RPMI7951 (cell line): ENCODE measurements at regions not wholly inside any gene's neighbourhood (a gene's known extent, or its start where the extent isn't known, plus 50 kb on each side); places are given as distances from the start of the nearest gene placed in this dataset.
"Not testable (repeated sequence)": the region's sequence is repeated elsewhere in the genome, so short reads cannot be mapped to it uniquely, and the experiment has no call there.

Experiments used
- DNase-seq: peaks from one replicate; pipeline ENCODE4 v3.0.0-alpha.2; 2012; ENCODE audit warnings: low read depth

DNA sequence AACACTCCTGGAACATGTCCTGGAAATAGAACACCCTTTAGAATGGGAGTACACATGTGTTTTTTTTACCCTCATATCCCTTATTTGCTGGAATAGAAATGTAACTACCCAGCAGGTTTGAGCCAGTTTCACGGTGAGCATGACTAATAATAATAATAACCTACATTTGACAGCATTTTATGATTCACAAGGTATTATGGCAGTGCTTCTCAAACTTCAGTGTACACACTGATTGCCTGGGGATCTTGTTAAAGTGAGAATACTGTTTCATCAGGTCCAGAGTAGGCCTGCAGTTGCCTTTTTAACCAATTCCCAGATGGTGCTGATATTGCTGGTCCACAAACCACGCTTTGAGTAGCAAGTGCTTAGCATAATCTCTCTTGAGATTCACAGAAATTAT lies 63.9 kb downstream of the NFKBIZ start:
- no peak for DNase-seq

DNA sequence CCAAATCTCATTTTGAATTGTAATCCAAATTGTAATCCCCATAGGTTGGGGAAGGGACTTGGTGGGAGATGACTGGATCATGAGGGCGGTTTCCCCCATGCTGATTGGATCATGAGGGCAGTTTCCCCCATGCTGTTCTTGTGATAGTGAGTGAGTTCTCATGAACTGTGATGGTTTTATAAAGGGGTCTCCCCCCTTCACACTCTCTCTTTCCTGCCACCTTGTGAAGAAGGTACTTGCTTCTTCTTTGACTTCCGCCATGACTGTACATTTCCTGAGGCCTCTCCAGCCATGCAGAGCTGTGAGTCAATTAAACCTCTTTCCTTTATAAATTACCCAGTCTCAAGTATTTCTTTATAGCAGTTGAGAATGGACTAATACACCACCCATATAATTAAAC lies 68.4 kb downstream of the NFKBIZ start:
- DNase-seq, result not testable (repeated sequence)

DNA sequence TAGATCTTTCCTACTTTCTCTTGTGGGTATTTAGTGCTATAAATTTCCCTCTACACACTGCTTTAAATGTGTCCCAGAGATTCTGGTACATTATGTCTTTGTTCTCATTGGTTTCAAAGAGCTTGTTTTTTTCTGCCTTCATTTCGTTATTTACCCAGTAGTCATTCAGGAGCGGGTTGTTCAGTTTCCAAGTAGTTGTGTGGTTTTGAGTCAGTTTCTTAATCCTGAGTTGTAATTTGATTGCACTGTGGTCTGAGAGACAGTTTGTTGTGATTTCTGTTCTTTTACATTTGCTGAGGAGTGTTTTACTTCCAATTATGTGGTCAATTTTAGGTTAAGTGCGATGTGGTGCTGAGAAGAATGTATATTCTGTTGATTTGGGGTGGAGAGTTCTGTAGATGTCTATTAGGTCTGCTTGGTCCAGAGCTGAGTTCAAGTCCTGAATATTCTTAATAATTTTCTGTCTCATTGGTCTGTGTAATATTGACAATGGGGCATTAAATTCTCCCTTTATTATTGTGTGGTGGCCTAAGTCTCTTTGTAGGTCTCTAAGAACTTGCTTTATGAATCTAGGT lies 72.9 kb downstream of the NFKBIZ start:
- not testable (repeated sequence) for DNase-seq

DNA sequence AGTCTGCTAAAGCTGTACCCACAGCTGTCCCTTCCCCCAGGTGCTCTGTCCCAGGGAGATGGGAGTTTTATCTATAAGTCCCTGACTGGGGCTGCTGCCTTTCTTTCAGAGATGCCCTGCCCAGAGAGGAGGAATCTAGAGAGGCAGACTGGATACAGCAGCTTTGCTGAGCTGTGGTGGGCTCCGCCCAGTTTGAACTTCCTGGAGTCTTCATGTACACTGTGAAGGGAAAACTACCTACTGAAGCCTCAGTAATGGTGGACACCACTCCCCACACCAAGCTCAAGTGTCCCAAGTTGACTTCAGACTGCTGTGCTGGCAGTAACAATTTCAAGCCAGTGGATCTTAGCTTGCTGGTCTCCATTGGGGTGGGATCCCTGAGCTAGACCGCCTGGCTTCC lies 75.3 kb downstream of the NFKBIZ start:
- not testable (repeated sequence) for DNase-seq

DNA sequence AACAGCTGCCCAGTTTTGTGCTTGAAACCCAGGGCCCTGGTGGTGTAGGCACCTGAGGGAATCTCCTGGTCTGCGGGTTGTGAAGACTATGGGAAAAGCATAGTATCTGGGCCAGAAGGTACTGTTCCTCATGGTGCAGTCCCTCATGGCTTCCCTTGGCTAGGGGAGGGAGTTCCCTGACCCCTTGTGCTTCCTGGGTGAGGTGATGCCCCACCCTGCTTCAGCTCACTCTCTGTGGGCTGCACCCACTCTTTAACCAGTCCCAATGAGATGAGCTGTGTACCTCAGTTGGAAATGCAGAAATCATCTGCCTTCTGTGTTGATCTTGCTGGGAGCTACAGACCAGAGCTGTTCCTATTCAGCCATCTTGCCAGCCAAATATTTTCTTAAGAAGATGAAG lies 75.8 kb downstream of the NFKBIZ start:
- not testable (repeated sequence) for DNase-seq

DNA sequence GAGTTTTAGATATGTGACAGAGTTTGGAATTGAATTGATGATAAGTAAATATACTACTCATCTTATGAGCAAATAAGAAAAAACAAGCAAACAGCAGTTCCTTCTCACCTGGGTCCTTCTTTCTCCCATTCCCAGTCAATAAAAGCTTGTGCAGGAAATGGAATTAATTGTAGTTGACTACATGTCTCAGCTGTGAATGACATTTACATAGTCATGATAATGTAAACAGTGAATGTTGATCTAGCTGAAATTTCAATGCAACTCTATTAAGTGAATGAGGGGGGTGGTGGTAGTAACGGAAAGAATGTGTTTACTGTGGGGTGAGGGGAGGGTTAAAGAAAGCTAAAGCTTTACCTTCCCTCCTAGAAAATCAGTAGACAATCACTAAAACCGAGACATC lies 76.2 kb downstream of the NFKBIZ start:
- DNase-seq, result no peak

DNA sequence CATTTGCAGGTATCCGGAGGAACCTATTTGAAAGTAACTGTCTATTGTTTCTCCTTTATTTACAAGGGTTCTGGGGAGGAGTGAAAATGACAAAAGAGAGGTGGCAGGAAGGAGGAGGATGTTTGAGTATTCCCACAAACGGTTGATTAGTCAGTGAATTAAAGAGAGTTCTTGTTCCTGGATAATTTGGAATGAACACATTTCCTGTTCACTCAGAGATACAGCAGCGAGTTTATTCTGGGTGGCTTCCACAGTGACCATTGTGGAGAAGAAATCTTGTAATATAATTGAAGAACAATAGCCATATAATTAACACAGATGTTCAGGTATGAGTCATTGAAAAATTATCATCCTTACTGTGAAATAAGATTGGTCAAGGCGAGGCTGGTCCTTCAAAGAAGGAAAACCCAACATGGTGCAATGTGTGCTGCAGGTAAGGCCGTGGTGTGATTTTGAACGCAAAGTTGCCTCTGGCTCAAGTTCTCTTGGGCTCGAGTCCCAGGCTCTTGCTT lies 77.3 kb downstream of the NFKBIZ start:
- peak; percentile 66 for DNase-seq

DNA sequence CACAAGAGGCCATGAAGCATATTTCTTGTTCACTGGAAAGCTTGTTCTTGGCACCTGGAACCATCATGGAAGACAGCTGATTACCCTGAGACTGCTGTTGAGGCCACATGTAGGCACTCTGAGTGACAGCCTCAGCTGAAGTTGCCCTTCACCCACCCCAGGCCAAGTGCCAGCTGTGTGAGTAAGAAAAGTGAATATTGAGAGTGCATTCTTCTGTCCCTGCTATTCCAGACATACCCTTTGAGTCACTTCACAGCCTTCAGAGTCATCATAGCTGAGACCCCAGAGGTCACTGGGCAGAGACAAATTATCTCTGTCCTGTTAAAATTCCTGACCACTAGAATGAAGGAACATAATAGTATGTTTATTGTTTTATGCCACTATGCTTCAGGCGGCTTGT lies 79.6 kb downstream of the NFKBIZ start:
- peak; percentile 88 for DNase-seq

DNA sequence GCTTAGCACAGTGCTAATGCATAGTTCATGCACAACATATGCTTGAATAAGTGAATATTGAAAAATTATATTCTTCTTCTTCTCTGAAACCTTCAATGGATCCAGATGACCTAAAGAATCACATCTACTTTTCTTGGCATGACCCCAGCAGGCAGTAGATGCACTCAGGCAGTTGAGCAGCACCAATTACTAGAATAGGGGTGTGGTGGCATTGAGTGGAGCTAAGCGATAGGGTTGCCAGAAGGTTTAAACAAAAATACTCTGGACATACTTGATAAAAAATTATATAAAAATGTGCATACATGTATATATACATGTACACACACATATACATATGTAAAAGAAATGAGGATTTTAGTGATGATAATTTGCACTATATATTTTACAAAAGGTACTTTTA lies 81.8 kb downstream of the NFKBIZ start:
- DNase-seq, result no peak

DNA sequence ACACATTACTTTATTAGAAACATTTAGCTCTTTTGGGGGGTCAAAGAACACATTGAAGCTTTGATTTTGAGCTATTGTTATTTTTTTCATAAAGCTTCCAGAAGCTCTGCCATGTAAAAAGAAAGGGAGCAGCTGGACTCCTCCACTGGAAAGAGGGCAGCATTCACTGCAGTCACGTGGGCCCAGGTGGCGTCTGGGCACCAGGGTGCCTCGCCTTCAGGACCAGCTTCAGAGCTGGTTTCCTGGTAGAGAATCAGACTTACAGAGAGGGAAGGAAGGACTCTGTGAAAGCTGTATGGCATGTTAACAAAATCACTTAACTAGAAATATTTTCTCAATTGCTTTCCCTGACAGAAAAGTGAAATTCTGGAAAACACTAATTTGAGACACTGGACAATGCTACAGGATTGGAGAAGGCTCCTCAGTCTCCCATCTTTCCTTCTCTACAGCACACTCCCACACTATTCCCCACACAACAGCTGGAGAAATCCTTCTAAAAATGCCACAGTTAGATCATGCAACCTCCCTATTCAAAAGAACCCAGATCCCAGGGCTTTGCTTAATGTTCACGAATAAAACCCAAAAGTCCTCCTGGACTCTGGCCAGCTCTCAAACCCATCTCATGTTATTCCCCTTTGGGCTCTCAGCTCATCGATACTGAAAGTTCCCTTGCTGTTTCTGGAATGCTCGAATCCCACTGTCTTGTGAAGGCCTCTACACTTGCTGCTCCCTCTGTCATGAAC lies 83.2 kb downstream of the NFKBIZ start:
- no peak for DNase-seq

DNA sequence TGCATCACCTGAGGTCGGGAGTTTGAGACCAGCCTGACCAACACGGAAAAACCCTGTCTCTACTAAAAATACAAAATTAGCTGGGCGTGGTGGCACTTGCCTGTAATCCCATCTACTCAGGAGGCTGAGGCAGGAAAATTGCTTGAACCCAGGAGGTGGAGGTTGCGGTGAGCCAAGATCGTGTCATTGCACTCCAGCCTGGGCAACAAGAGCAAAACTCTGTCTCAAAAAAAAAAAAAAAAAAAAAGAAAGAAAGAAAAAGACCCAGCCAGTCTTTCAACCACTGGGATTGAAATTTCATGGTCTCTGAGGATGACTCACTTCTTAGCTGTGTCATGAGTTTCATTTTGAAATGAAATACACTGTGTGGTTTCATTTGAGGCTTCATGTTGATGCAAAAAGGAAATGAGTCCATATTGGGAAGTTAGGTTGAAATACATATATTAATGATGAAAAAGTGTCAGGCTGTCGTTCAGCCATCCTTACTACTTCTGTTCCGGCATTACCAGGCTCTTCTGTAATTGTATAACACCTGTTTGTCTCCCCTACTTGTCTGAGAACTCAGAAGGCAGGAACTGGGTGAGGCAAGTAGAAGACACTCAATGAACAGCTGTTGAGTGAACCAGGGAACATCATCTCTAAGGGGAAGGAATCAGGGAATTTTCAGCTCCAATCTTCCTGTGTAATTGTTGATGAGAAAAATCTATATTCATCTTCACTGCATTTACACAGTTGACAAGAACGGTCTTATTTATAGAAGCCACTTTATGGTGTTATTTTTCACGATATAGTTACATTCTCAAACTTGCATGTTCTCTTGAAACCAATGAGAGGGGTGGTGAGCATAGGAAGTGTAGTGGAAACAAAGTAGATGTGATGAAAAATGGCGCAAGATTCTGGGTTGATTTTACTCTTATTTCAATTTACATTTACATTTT lies 87.4 kb downstream of the NFKBIZ start:
- DNase-seq, result peak; percentile 91

DNA sequence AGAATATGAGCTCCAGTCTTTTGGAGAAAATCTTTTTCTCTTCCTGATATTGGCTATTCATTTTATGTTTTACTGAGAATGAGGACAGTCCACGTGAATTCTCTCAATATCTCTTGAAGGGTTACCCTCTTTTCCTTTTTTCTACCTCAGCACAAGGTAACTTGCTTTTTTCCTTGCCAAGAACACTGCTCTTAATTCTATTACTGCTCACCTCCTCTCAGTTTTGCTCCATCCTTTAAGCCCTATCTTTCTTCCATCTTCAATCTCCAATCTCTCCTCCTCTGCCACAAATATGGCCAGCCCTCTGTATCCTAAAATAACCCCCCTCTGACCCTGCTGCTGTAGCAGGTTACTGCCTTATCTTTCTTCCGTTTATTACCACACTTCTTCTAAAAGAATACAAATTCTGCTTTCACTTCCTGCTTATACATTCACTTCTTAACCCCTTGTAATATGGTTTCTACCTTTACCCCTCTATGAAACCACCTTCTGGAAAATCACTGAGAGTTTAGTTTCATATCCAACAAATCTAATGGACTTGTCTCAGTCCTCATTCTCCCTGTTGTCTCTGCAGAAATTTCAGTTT lies 89.0 kb downstream of the NFKBIZ start:
- no peak for DNase-seq

DNA sequence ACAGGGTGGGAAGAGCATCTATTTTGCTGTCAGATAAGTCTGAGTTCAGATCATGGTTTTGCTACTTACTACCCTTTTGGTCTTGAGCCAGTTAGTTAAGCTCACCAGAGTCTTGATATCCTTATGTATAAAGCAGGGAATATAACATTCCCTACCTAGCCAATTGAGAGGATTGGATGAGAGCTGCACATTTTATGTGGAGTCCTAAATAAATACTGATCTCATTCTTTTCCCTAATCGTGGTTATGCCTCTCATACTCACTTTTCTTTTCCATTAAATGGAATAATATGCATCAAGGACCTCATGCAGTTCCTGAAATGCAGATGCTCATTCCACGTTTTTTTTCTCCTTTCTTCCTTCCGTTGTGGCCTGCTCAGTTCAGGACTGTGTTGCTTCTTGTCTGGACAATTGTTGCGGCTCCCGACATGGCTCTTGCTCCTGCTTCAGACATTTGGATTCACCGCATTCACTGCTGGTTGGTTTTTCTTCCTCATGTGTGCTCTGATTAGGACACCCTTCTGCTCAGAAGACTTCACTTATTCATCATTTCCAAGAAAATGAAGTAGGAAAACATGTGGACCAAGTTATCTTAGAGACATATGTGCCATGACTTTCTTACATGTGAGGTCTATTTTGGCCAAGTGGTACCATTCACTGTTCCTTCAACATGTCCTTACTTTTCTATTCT lies 90.2 kb downstream of the NFKBIZ start:
- no peak for DNase-seq

DNA sequence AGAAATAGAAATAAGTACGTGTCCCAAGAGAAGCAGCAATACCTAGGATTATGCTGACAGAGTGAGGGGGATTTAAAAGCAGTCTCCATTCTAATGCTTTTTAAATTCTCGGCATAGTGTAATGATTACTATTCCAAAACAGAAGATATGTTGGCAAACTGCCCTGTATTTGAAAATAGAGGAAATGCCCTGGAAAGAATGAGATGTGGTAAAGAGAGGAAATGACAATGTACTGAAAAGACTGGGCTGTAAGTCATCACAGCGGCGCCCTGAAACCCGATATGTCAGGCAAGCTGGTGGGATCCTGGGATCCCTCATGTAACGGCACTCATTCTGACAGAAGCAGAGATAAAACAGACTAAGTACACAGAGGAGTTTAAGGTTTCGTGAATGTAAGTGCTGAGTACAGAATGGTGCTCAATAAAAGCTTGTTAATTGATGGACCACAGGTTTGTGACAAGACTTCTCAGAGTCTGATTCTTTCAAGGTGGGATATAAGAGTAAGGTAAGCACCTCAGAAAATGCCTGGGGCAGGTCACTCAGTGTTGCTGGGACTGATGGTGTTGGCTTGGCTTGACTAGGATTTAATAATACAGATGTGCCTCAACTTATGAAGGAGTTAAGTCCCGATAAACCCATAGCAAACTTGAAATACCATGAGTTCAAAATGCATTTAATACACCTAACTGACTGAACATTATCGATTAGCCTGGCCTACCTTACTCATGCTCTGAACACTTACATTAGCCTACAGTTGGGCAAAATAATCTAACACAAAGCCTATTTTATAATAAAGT lies 91.4 kb downstream of the NFKBIZ start:
- DNase-seq, result peak; percentile 93

DNA sequence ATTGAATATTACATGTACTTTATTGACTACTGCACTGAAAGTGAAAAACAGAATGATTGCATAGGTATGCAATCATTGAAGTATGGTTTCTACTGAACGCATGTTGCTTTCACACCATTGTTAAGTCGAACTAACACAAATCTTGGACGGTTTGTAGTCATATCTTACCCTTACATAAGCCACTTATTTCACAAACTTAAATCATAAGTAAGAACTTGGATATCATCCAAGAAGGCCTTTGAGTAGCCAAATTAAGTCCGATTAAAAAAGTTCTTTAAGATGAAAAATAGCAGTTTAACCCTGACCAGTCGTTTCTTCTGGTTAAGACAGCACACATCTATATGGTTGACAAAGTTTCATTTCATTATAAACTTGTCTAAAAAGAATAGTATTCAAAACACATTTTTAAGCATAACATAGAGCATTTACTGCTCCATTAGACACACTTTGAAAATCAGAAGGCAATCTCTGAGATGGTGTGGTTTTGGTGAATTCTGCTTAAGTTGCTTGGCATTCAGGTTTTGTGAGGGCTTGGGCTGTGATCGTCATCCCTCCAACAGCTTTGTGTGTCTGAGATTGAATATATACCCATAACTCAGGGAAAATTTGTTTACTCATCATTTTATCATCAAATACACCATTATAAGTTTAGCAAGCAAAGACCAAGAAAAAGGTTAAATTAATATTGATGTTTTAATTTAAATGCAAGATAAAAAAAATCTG lies 92.2 kb downstream of the NFKBIZ start:
- peak; percentile 49 for DNase-seq

DNA sequence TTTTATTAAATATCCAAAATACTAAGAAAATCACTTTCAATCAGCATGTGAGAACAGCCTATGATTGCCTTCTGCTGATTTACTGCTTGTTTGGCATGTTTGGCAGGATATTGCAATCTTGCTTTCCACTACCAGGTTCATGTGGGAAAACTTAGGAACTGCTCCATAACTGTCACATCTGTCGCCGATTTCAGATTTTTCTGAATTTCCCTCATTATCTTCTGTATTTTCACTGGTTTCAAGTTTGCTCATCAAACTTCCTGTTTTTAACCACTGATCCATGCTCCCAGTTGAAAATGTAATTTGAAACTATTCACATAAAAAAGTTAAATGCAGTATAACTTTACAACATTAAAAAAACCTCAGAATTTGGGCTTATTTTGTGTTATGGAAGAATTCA lies 93.0 kb downstream of the NFKBIZ start:
- DNase-seq, result peak; percentile 20

DNA sequence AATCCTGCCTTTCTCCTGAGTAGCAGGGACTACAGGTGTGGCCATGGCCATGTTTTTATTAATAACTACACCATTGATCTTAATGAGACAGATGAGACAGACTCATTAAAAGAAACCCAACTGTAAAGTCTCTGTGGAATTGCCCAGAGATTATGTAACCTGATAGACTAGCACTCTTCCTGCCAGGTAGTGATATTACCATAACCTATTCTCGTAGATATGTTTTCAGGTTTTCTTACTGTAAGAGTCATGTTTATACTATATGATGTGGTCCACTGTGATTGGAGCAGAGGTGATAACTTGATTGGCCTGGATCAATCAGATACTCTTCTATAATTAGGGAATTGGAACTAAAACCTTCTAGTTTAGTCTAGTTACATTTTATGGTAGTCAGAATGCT lies 93.7 kb downstream of the NFKBIZ start:
- no peak for DNase-seq

DNA sequence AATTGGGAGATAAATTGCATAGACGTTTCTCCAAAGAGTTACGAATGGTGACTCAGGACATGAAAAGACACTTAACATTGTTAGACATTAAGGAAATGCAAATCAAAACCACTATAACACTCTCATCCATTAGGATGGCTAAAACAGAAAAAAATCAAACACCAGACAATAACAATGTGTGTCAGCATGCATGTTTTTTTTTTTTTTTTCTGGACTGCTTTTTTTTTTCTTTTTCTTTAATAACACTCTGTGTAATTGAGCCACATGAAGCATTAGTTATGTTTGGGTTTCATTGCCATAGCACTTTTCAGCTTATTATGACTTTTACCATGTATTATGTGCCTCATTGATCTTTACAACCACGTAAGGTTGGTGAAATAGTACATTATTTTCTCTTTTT lies 95.0 kb downstream of the NFKBIZ start:
- no peak for DNase-seq

DNA sequence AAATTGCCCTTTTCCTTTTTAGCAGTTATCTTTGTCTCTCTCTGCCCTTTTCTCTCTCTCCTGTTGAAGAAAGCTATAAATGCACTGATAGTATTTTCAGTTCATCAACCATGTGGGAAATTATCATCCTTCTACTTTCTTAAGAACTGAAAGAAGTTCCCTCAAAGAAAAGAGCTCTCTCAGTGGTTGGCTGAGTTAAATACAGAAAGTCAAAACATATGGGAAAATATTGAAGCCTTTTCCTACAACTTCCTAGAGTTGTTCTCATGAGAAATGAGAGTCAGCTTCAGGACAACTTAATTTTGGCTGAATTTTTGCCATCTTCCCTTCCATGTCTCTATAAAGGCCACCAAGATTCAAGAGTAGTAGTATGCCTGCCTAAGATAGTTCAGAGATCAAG lies 96.7 kb downstream of the NFKBIZ start:
- no peak for DNase-seq

DNA sequence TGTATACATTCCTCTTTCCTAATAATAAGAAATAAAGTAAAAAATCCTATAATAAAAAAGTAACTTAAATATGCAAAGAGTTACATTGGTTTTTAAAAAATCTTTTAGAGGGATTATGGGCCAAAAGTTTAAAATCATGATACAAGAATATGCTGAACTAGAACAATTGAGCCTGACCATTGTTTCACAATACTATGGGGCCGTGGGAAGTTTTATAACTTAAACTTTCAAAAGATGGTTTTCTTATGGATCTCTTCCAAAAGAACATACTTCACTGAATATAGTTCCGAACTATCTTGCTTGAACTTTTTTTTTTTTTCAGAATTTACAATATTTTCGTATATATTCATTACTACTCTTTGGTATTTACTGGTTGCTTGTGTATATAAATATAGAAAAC lies 97.6 kb downstream of the NFKBIZ start:
- DNase-seq, result no peak
